ENCODE measurements at regions not wholly inside any gene's neighbourhood (a gene's known extent, or its start where the extent isn't known, plus 50 kb on each side); places are given as distances from the start of the nearest gene placed in this dataset.

GRCh38 chr7:50869108-50869725 lies 86.5 kb upstream of the GRB10 start:
- Mint-ChIP-seq H3K4me3 (ENCODE audit: unreplicated experiment) (peak overlapping the region; percentile 15), H3K27me3 (ENCODE audit: insufficient read depth, unreplicated experiment) (peaks cover 11% of the 10 kb centered on the region), H3K36me3 (ENCODE audit: insufficient read depth, unreplicated experiment) (no peaks in the 10 kb centered on the region), H3K4me1 (ENCODE audit: insufficient read depth, unreplicated experiment) (peaks cover 8% of the 10 kb centered on the region), H3K27ac (ENCODE audit: low read depth, unreplicated experiment) (peak overlapping the region; percentile 50), H3K9me3 (ENCODE audit: unreplicated experiment) (no peaks in the 10 kb centered on the region)
- CTCF ChIA-PET, result interaction anchor here (0.6 kb wide), 1 partner anchor 106 kb away, joined by 4 read pairs; no protein-coding TSS in a partner anchor
- peak; percentile 72 for DNase-seq (ENCODE audit: unreplicated experiment)
- POLR2A ChIA-PET, result interaction anchor here (0.7 kb wide), 1 partner anchor 11 kb away, joined by 3 read pairs; no protein-coding TSS in a partner anchor
- TF ChIP-seq CTCF (IDR thresholded peaks at IDR 0.05; ENCODE audit: unreplicated experiment), result no peak
- no TSS peak for BruUV-seq (replicated peaks)
- intact Hi-C loops (cut with micrococcal nuclease), result no loop called here

- H3K27ac Mint-ChIP-seq (ENCODE audit: low read depth, unreplicated experiment), result no peak overlapping the region
- CTCF ChIA-PET, result interaction anchor here (0.6 kb wide), 2 partner anchors 61 to 107 kb away, joined by 3 to 4 read pairs; no protein-coding TSS in a partner anchor
- DNase-seq (ENCODE audit: unreplicated experiment), result no peak
- H3K4me3 Mint-ChIP-seq (ENCODE audit: unreplicated experiment), result no peak overlapping the region
- TF ChIP-seq CTCF (IDR thresholded peaks at IDR 0.05; ENCODE audit: unreplicated experiment), result no peak
- H3K4me1 Mint-ChIP-seq (ENCODE audit: insufficient read depth, unreplicated experiment), result peaks cover 8% of the 10 kb centered on the region
- POLR2A ChIA-PET, result interaction anchor here (0.5 to 0.7 kb wide), 2 partner anchors 11 to 137 kb away, joined by 3 read pairs; no protein-coding TSS in a partner anchor
- BruUV-seq (replicated peaks), result no TSS peak
- no peaks in the 10 kb centered on the region for H3K36me3 Mint-ChIP-seq (ENCODE audit: insufficient read depth, unreplicated experiment)
- H3K27me3 Mint-ChIP-seq (ENCODE audit: insufficient read depth, unreplicated experiment), result peaks cover 5% of the 10 kb centered on the region
- intact Hi-C loops (cut with micrococcal nuclease), result no loop called here
- H3K9me3 Mint-ChIP-seq (ENCODE audit: unreplicated experiment), result no peaks in the 10 kb centered on the region
Measured at GRCh38 chr7:50868426-50869100, 85.9 kb upstream of the GRB10 start.

GRCh38 chr7:50867034-50867356 lies 84.3 kb upstream of the GRB10 start:
- no TSS peak for BruUV-seq (replicated peaks)
- Mint-ChIP-seq H3K4me1 (ENCODE audit: insufficient read depth, unreplicated experiment) (peaks cover 8% of the 10 kb centered on the region), H3K36me3 (ENCODE audit: insufficient read depth, unreplicated experiment) (no peaks in the 10 kb centered on the region), H3K9me3 (ENCODE audit: unreplicated experiment) (no peaks in the 10 kb centered on the region), H3K4me3 (ENCODE audit: unreplicated experiment) (no peak overlapping the region), H3K27ac (ENCODE audit: low read depth, unreplicated experiment) (no peak overlapping the region), H3K27me3 (ENCODE audit: insufficient read depth, unreplicated experiment) (no peaks in the 10 kb centered on the region)
- POLR2A ChIA-PET, result no interaction called here
- no peak for DNase-seq (ENCODE audit: unreplicated experiment)
- TF ChIP-seq CTCF (IDR thresholded peaks at IDR 0.05; ENCODE audit: unreplicated experiment), result no peak
- intact Hi-C loops (cut with micrococcal nuclease), result no loop called here
- CTCF ChIA-PET, result no interaction called here

- CTCF ChIA-PET, result no interaction called here
- intact Hi-C loops (cut with micrococcal nuclease), result no loop called here
- DNase-seq (ENCODE audit: unreplicated experiment), result no peak
- no peaks in the 10 kb centered on the region for H3K9me3 Mint-ChIP-seq (ENCODE audit: unreplicated experiment)
- no peak overlapping the region for H3K4me3 Mint-ChIP-seq (ENCODE audit: unreplicated experiment)
- peaks cover 8% of the 10 kb centered on the region for H3K4me1 Mint-ChIP-seq (ENCODE audit: insufficient read depth, unreplicated experiment)
- H3K27me3 Mint-ChIP-seq (ENCODE audit: insufficient read depth, unreplicated experiment), result no peaks in the 10 kb centered on the region
- BruUV-seq (replicated peaks), result no TSS peak
- no peaks in the 10 kb centered on the region for H3K36me3 Mint-ChIP-seq (ENCODE audit: insufficient read depth, unreplicated experiment)
- no peak overlapping the region for H3K27ac Mint-ChIP-seq (ENCODE audit: low read depth, unreplicated experiment)
- TF ChIP-seq CTCF (IDR thresholded peaks at IDR 0.05; ENCODE audit: unreplicated experiment), result no peak
- POLR2A ChIA-PET, result no interaction called here
Measured at GRCh38 chr7:50866343-50867033, 83.8 kb upstream of the GRB10 start.
